Suprapubic skin (tissue), 4 donors: ENCODE measurements at regions not wholly inside any gene's neighbourhood (a gene's known extent, or its start where the extent isn't known, plus 50 kb on each side); places are given as distances from the start of the nearest gene placed in this dataset.

Experiments used
- DNase-seq, 2 donors: peaks; one replicate each; pipeline ENCODE4 v3.0.0-alpha.2; 2019; ENCODE audit warnings: low spot score in 2 of 2
- H3K27ac ChIP-seq: fragments of 200-600 bp; sonication (generic); one replicate; pipeline ENCODE4 v1.5.1; 2019
- H3K27me3 ChIP-seq: fragments of 200-600 bp; sonication (generic); one replicate; pipeline ENCODE4 v1.5.1; 2019
- H3K36me3 ChIP-seq: fragments of 200-600 bp; sonication (generic); one replicate; pipeline ENCODE4 v1.5.1; 2019
- H3K4me1 ChIP-seq: fragments of 200-600 bp; sonication (generic); one replicate; pipeline ENCODE4 v1.5.1; 2019
- H3K4me3 ChIP-seq: fragments of 200-600 bp; sonication (generic); one replicate; pipeline ENCODE4 v1.5.1; 2019; ENCODE audit warnings: mild to moderate bottlenecking
- H3K9me3 ChIP-seq: fragments of 200-600 bp; sonication (generic); one replicate; pipeline ENCODE4 v1.5.1; 2019
- CTCF ChIP-seq, 2 donors: fragments of 200-600 bp in 1 of 2; fragments of 450-650 bp in 1 of 2; sonication (generic) in 1 of 2; IDR thresholded peaks; one replicate each; pipeline ENCODE4 v1.5.1; 2016 to 2019; ENCODE audit warnings: antibody characterized with exemption in 2 of 2, mild to moderate bottlenecking in 1 of 2, moderate library complexity in 1 of 2
- EP300 ChIP-seq: sonication (generic); formaldehyde crosslinking; IDR thresholded peaks from one replicate; pipeline ENCODE4 v1.6.1; 2017; ENCODE audit warnings: antibody characterized with exemption
- POLR2A ChIP-seq, 2 donors: fragments of 450-650 bp; IDR thresholded peaks; one replicate each; pipeline ENCODE4 v1.6.1; 2017; ENCODE audit warnings: antibody characterized with exemption in 2 of 2, mild to moderate bottlenecking in 2 of 2, moderate library complexity in 2 of 2
- POLR2AphosphoS5 ChIP-seq, 3 donors: sonication (generic); formaldehyde crosslinking; IDR thresholded peaks; one replicate each; pipeline ENCODE4 v1.6.1; 2017; ENCODE audit warnings: antibody characterized with exemption in 3 of 3
- WGBS: methylation state at CpG from one replicate; pipeline ENCODE4 v1.1.5; 2018; 5-methylcytosine and 5-hydroxymethylcytosine counted together

DNA sequence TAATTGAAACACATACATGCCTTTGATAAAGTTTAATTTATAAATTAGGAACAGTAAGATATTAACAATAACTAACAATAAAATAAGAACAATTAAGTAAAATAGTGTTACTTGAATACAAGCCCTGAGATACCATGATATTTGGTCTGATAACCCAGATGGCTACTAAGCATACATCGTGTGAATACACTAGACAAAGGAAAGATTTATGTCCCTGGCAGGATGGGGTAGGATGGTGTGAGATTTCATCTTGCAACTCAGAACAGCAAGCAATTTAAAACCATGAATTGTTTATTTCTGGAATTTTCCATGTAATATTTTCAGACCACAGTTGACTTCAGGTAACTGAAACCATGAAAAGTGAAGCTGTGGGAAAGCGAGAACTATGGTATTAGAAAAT lies 169.5 kb downstream of the DIPK2A start:
- Histone ChIP-seq H3K4me3 (no peak overlapping the region), H3K9me3 (no peaks in the 10 kb centered on the region), H3K4me1 (peaks cover 6% of the 10 kb centered on the region), H3K27ac (no peak overlapping the region), H3K36me3 (no peaks in the 10 kb centered on the region), H3K27me3 (no peaks in the 10 kb centered on the region)
- WGBS: 75% methylated on average over 2 of the region's 2 CpGs
- no peak for TF ChIP-seq EP300
- no peak for TF ChIP-seq POLR2A (IDR thresholded peaks at IDR 0.05)
- no peak for TF ChIP-seq POLR2AphosphoS5 (IDR thresholded peaks at IDR 0.05)
- TF ChIP-seq CTCF (IDR thresholded peaks at IDR 0.05): no peak
- DNase-seq: no peak

DNA sequence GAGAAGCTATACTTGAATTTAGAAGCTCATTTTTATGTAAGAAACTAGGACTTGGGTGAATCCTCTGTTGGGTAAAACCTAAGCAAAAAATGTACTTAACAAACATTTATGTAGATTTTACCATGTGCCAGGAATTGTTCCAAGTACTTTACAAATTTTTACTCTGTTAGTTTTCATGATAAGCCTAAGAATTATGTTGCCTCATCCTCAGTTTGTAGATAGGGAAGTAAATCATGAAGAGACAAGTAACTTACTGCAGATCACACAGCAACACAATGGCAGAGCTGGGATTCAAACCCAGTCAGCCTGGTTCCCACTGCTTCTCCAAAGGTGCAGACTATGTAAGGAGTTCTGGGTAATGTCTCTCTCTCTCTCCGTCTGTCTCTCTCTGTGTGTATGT lies 169.9 kb downstream of the DIPK2A start:
- Histone ChIP-seq H3K27ac (no peak overlapping the region), H3K9me3 (no peaks in the 10 kb centered on the region), H3K4me3 (no peak overlapping the region), H3K27me3 (no peaks in the 10 kb centered on the region), H3K4me1 (peaks cover 6% of the 10 kb centered on the region), H3K36me3 (no peaks in the 10 kb centered on the region)
- TF ChIP-seq CTCF (IDR thresholded peaks at IDR 0.05) (no peak), POLR2A (IDR thresholded peaks at IDR 0.05) (no peak), EP300 (no peak), POLR2AphosphoS5 (IDR thresholded peaks at IDR 0.05) (no peak)
- DNase-seq: no peak
- 95% methylated on average over 1 of the region's 1 CpG for WGBS

DNA sequence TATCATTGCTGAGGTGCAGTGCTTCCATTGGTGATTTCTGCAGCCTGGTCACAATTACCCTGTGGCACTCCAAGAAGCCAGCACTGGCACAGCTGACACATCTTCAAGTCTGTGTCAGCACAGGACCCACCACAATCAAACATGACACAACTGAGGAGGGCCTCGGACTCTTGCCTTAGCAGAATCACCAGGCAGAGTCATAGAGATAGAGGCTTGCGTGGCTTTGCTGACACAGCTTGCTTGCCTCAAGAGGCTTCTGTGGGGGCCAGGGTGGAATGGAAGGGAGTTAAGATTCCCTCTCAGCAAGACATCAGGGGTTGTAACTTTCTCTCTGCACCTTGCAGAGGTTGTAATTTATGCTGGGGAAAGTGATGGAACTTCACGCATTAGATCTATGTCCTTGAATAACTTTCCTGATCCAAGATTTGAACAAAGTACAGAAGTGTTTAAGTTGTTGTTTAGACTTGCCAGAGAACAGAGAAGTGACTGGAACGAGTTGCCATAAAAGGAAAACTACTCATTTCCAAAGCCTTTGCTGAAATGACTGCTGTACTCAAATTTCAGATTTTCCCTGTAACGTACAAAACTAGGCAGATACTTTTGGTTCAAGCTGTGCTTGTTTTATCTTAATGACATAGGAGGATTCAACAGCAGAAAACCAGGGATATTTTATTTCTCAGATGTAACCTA lies 170.7 kb downstream of the DIPK2A start:
- no peaks in the 10 kb centered on the region for H3K27me3 ChIP-seq
- no peaks in the 10 kb centered on the region for H3K9me3 ChIP-seq
- no peak overlapping the region for H3K27ac ChIP-seq
- DNase-seq: no peak
- H3K36me3 ChIP-seq: no peaks in the 10 kb centered on the region
- WGBS: 32% methylated on average over 5 of the region's 5 CpGs
- peaks cover 6% of the 10 kb centered on the region for H3K4me1 ChIP-seq
- TF ChIP-seq POLR2AphosphoS5 (IDR thresholded peaks at IDR 0.05) (no peak), CTCF (IDR thresholded peaks at IDR 0.05) (no peak), EP300 (no peak), POLR2A (IDR thresholded peaks at IDR 0.05) (no peak)
- no peak overlapping the region for H3K4me3 ChIP-seq

DNA sequence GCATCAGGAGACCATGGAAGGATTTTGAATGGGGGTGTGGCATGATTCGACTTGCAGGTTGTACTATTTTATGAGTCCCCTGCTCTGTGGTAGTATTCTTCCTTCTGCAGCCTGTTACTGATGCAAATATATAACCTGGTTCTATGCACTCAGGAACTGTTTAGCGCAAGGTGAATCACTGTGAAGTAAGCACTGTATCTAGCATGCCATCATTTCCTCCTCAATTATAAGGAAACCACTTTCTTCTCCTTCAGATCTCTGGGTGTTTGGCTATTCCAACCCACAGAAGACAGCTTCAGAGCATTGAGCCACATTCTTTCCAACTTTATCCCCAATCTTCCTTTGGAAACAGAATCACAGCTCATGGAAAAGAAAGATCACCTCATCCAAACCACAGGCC lies 176.7 kb downstream of the DIPK2A start:
- Histone ChIP-seq H3K27ac (no peak overlapping the region), H3K9me3 (no peaks in the 10 kb centered on the region), H3K36me3 (no peaks in the 10 kb centered on the region), H3K4me3 (no peak overlapping the region), H3K27me3 (no peaks in the 10 kb centered on the region), H3K4me1 (no peaks in the 10 kb centered on the region)
- TF ChIP-seq CTCF (IDR thresholded peaks at IDR 0.05) (no peak), EP300 (no peak), POLR2AphosphoS5 (IDR thresholded peaks at IDR 0.05) (no peak), POLR2A (IDR thresholded peaks at IDR 0.05) (no peak)
- DNase-seq: no peak
- 94% methylated on average over 2 of the region's 2 CpGs for WGBS

GRCh38 chr3:144151983-144152382 lies 180.4 kb downstream of the DIPK2A start:
- no peaks in the 10 kb centered on the region for H3K36me3 ChIP-seq
- no peaks in the 10 kb centered on the region for H3K27me3 ChIP-seq
- TF ChIP-seq POLR2A (IDR thresholded peaks at IDR 0.05) (no peak), CTCF (IDR thresholded peaks at IDR 0.05) (no peak), POLR2AphosphoS5 (IDR thresholded peaks at IDR 0.05) (no peak), EP300 (no peak)
- no peaks in the 10 kb centered on the region for H3K9me3 ChIP-seq
- H3K27ac ChIP-seq: no peak overlapping the region
- no peaks in the 10 kb centered on the region for H3K4me1 ChIP-seq
- no peak for DNase-seq
- H3K4me3 ChIP-seq: no peak overlapping the region
- 94% methylated on average over 3 of the region's 3 CpGs for WGBS
